Stimulated activated CD4-positive, alpha-beta T cell treated with anti-CD3 and anti-CD28 coated beads, Interleukin-1b, Interleukin-23, amount 100 ng/mL, for 48 hours (primary cell): ENCODE measurements at regions not wholly inside any gene's neighbourhood (a gene's known extent, or its start where the extent isn't known, plus 50 kb on each side); places are given as distances from the start of the nearest gene placed in this dataset.

Experiments used
- DNase-seq: peaks from one replicate; pipeline ENCODE4 v3.0.0-alpha.2; 2020

- no peak for DNase-seq
These were observed 247.7 kb upstream of the PPP2R2D start for GRCh38 chr10:131653140-131653539.

GRCh38 chr10:131653554-131654470 is 247.0 kb upstream of the PPP2R2D start:
- DNase-seq, result no peak

- no peak for DNase-seq
These were observed 246.2 kb upstream of the PPP2R2D start for GRCh38 chr10:131654471-131655087.

GRCh38 chr10:131655101-131655849 is 245.5 kb upstream of the PPP2R2D start:
- no peak for DNase-seq

GRCh38 chr10:131656009-131656408 is 244.8 kb upstream of the PPP2R2D start:
- DNase-seq, result no peak

GRCh38 chr10:131656431-131656841 is 244.4 kb upstream of the PPP2R2D start:
- no peak for DNase-seq

- DNase-seq, result no peak
These were observed 243.4 kb upstream of the PPP2R2D start for GRCh38 chr10:131657318-131657984.

GRCh38 chr10:131657985-131658330 is 242.8 kb upstream of the PPP2R2D start:
- no peak for DNase-seq

- DNase-seq, result no peak
These were observed 242.2 kb upstream of the PPP2R2D start for GRCh38 chr10:131658476-131659110.

GRCh38 chr10:131660427-131660826 is 240.4 kb upstream of the PPP2R2D start:
- DNase-seq, result no peak

- no peak for DNase-seq
These were observed 238.0 kb upstream of the PPP2R2D start for GRCh38 chr10:131662851-131663250.

GRCh38 chr10:131663351-131663750 is 237.5 kb upstream of the PPP2R2D start:
- DNase-seq, result no peak

- DNase-seq, result no peak
These were observed 234.7 kb upstream of the PPP2R2D start for GRCh38 chr10:131666091-131666490.

GRCh38 chr10:131667047-131667446 is 233.8 kb upstream of the PPP2R2D start:
- DNase-seq, result no peak

GRCh38 chr10:131667561-131667960 is 233.2 kb upstream of the PPP2R2D start:
- no peak for DNase-seq

GRCh38 chr10:131668903-131669302 is 231.9 kb upstream of the PPP2R2D start:
- DNase-seq, result no peak

- DNase-seq, result no peak
These were observed 231.0 kb upstream of the PPP2R2D start for GRCh38 chr10:131669838-131670237.

- DNase-seq, result no peak
These were observed 230.5 kb upstream of the PPP2R2D start for GRCh38 chr10:131670341-131670740.

GRCh38 chr10:131673396-131673795 is 227.4 kb upstream of the PPP2R2D start:
- no peak for DNase-seq

GRCh38 chr10:131674130-131674529 is 226.7 kb upstream of the PPP2R2D start:
- DNase-seq, result no peak

- no peak for DNase-seq
These were observed 225.7 kb upstream of the PPP2R2D start for GRCh38 chr10:131675104-131675503.

- DNase-seq, result no peak
These were observed 224.6 kb upstream of the PPP2R2D start for GRCh38 chr10:131676046-131676799.
